Mucosa of rectum (tissue), 2 donors: ENCODE measurements at regions not wholly inside any gene's neighbourhood (a gene's known extent, or its start where the extent isn't known, plus 50 kb on each side); places are given as distances from the start of the nearest gene placed in this dataset.

Source experiments
- H3K27ac ChIP-seq, 2 donors: one replicate each; pipeline ENCODE4 v1.7.0; 2013; ENCODE audit warnings: inconsistent platforms in 2 of 2, low read depth in 2 of 2, low read length in 2 of 2
- H3K27me3 ChIP-seq, 2 donors: one replicate each; pipeline ENCODE4 v1.7.0; 2013; ENCODE audit warnings: low read length in 2 of 2; ENCODE audit not compliant: control insufficient read depth in 2 of 2, insufficient read depth in 2 of 2
- H3K36me3 ChIP-seq, 2 donors: one replicate each; pipeline ENCODE4 v1.7.0; 2013; ENCODE audit warnings: low read length in 2 of 2; ENCODE audit not compliant: control insufficient read depth in 2 of 2, insufficient read depth in 2 of 2
- H3K4me1 ChIP-seq, 2 donors: one replicate each; pipeline ENCODE4 v1.7.0; 2013; ENCODE audit warnings: low read length in 2 of 2, mild to moderate bottlenecking in 1 of 2; ENCODE audit not compliant: control insufficient read depth in 2 of 2, insufficient read depth in 2 of 2
- H3K4me3 ChIP-seq, 2 donors: one replicate each; pipeline ENCODE4 v1.7.0; 2013; ENCODE audit warnings: low read length in 2 of 2
- H3K9ac ChIP-seq, 2 donors: one replicate each; pipeline ENCODE4 v1.7.0; 2013; ENCODE audit warnings: low read length in 2 of 2, low read depth in 1 of 2, mild to moderate bottlenecking in 1 of 2
- H3K9me3 ChIP-seq, 2 donors: one replicate each; pipeline ENCODE4 v1.7.0; 2013; ENCODE audit warnings: low read length in 2 of 2; ENCODE audit not compliant: control insufficient read depth in 2 of 2
- donor health status: healthy.
- donor health status: Normal muscosa, but diverticular disease.

- no peaks in the 10 kb centered on the region for H3K36me3 ChIP-seq
- H3K27me3 ChIP-seq: no peaks in the 10 kb centered on the region
- H3K4me3 ChIP-seq: peak overlapping the region; percentile 60 to 67
- peaks cover 22 to 28% of the 10 kb centered on the region in 2 donors for H3K4me1 ChIP-seq
- H3K9me3 ChIP-seq: no peaks in the 10 kb centered on the region
- peak overlapping the region; percentile 91 to 94 for H3K27ac ChIP-seq
- H3K9ac ChIP-seq: peak overlapping the region; percentile 43 to 80
Observed at GRCh38 chr2:64859312-64860212, 129.6 kb upstream of the SLC1A4 start.

DNA sequence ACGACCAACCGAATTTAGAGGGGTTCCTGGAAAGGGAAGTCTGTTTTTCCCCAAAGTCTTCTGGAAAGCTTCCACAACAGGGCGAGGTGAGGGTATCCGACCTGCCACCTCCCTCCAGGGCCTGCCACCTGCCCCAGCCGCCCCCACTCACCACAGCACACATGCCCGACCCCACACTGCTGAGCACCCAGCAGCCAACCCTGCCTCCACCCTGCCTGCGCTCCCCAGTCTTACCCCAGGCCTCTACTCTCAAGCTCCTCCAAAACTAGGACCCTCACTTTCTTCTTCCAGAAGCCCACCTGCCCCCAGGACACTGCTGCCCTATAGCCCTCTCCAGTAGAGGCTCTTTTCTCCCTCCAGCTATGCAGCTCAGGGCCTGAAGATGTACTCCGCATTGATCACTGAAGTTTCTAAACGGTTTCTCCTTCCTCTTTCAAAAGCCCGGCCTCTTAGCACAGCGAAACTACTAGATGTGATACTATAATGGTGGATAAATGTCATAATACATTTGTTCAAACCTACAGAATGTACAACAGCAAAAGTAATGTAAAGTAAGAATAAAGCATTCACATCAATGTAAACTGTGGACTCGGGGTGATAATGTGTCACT is 128.8 kb upstream of the SLC1A4 start:
- H3K4me3 ChIP-seq: peak overlapping the region; percentile 60 to 67

DNA sequence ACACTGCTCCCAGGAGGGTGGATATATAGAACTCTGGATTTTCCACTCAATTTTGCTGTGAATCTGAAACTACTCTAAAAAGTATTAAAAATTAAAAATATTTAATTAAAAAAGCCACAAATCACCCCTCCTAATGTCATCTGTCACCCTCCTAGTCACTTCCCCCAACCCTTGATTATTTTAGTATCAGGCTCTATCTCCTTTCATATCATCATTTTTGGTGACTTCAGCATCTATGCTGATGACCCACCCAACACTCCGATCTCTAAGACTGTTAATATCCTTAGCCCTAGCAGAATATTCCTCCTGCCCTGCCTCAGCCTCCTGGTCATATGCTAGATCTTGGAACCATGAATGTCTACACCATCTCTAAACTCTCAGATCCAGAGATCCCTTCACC is 128.3 kb upstream of the SLC1A4 start:
- Histone ChIP-seq H3K9me3 (no peaks in the 10 kb centered on the region), H3K27me3 (no peaks in the 10 kb centered on the region), H3K36me3 (no peaks in the 10 kb centered on the region), H3K4me1 (peaks cover 24 to 35% of the 10 kb centered on the region in 2 donors), H3K27ac (peak overlapping the region in 1 of 2 donors; percentile 94), H3K4me3 (no peak overlapping the region), H3K9ac (no peak overlapping the region)

More for the DNA sequence above, 128.8 kb upstream of the SLC1A4 start:
- Histone ChIP-seq H3K9me3 (no peaks in the 10 kb centered on the region), H3K9ac (peak overlapping the region; percentile 43 to 80), H3K36me3 (no peaks in the 10 kb centered on the region), H3K4me1 (peaks cover 22 to 31% of the 10 kb centered on the region in 2 donors), H3K27me3 (no peaks in the 10 kb centered on the region), H3K27ac (peak overlapping the region; percentile 91 to 94)

DNA sequence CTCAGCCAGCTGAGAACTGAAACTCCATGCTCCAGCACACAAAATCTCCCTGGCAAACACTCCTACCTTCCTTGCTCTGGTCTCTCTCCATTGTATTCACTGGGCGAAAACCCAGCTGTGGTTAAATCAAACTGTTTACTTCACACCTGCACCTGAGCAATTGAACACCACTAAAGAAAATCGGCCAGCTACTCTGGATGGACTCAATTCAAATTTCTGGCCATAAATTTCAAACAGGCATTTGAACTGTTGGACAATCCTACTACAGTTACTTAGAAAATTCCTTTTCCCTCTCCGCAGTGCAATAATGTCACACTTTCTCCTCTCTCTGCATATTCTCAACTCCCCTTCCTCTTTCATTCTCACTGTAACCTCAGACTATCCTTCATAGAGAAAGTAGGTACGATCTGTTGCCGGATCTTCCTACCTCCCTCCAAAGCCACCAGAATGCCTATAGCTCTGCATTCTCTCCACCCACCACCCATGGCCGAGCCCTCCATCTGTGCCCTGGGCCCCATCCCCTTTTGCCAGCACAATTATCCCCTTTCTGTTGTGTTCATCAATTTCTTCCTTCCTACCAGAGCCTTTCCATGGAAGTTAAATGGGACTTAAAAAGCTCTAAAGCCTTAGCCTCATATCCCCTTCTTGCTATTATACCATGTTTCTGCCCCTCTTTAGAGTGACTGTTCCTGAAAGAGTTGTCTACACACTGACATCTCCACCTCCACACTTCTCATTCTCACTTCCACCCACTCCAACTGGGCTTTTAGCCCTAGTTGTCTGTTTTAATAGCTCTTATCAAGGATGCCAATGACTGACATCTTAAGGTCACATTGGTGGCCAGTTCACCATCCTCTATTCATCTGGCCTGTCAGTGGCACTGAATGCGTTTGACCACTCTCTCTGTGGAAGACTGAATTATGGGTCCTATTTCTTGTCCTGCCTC is 127.5 kb upstream of the SLC1A4 start:
- H3K27ac ChIP-seq: peak overlapping the region in 1 of 2 donors; percentile 7
- H3K36me3 ChIP-seq: no peaks in the 10 kb centered on the region
- no peak overlapping the region for H3K9ac ChIP-seq
- H3K9me3 ChIP-seq: no peaks in the 10 kb centered on the region
- no peak overlapping the region for H3K4me3 ChIP-seq
- peaks cover 24 to 39% of the 10 kb centered on the region in 2 donors for H3K4me1 ChIP-seq
- no peaks in the 10 kb centered on the region for H3K27me3 ChIP-seq

DNA sequence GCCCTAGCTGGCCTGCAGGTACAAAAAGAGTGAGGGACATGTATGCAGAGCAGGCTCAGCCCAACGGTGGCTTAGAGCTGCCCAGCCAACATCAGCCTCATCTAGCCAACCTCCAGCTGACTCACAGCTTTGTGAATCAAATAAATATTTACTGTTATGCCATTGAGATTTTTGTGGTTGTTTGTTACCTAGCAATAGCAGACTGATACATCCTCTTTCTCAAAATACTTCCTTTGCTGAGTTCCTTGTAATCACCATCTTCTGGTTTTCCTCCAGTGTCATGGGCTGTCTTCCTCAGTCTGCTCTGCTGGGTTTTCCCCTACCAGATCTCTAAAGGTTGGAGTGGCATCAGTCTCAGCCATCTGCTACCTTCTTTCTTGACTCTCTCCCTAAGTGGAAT is 126.6 kb upstream of the SLC1A4 start:
- H3K9me3 ChIP-seq: no peaks in the 10 kb centered on the region
- no peaks in the 10 kb centered on the region for H3K27me3 ChIP-seq
- no peak overlapping the region for H3K4me3 ChIP-seq
- no peak overlapping the region for H3K27ac ChIP-seq
- no peaks in the 10 kb centered on the region for H3K36me3 ChIP-seq
- no peak overlapping the region for H3K9ac ChIP-seq
- peaks cover 24 to 38% of the 10 kb centered on the region in 2 donors for H3K4me1 ChIP-seq

GRCh38 chr2:64863097-64863820 is 125.9 kb upstream of the SLC1A4 start:
- no peak overlapping the region for H3K27ac ChIP-seq
- H3K9me3 ChIP-seq: no peaks in the 10 kb centered on the region
- no peaks in the 10 kb centered on the region for H3K36me3 ChIP-seq
- no peaks in the 10 kb centered on the region for H3K27me3 ChIP-seq
- no peak overlapping the region for H3K4me3 ChIP-seq
- peaks cover 20 to 32% of the 10 kb centered on the region in 2 donors for H3K4me1 ChIP-seq
- H3K9ac ChIP-seq: no peak overlapping the region

DNA sequence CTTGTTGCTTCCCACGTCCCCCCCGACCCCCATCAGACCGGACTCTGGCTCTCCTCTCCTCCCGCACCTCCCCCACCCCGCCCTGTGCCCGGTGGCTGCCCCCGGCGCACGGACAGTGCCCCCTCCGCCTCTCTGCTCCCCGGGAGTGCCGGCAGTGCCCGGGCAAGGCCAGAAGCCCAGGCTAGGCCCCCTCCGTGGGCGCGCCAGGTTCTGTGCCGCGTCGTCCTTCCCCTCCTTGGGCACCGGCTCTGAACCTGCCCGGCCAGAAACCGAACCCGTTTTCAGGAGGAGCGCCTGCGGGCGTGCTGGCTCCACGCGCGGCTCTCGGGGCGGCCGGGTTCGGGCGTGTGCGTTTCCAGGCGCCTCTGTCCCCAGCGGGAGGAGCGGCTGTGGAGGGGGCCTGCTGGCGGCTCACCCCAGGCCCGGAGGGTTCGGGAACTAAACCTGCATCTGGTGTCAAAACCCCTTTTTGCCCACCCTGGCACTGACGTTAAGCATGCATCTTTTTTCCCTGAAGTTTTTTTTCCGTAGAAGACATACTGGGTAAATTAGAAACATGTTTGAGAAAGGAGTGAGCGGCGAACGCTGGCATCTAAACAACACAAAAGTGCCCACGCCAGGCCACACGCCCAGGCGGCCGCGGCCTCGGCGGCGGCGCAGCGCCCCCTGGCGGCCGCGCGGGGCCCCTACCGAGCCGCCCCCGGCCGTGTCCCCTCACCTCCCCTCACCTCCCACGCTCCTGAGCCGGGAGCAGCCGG is 123.9 kb upstream of the SLC1A4 start:
- peak overlapping the region; percentile 73 to 79 for H3K4me3 ChIP-seq
- H3K9me3 ChIP-seq: no peaks in the 10 kb centered on the region
- peaks cover 4 to 15% of the 10 kb centered on the region in 2 donors for H3K4me1 ChIP-seq
- H3K27ac ChIP-seq: peak overlapping the region; percentile 77 to 83
- no peaks in the 10 kb centered on the region for H3K27me3 ChIP-seq
- peak overlapping the region; percentile 76 to 81 for H3K9ac ChIP-seq
- H3K36me3 ChIP-seq: no peaks in the 10 kb centered on the region

DNA sequence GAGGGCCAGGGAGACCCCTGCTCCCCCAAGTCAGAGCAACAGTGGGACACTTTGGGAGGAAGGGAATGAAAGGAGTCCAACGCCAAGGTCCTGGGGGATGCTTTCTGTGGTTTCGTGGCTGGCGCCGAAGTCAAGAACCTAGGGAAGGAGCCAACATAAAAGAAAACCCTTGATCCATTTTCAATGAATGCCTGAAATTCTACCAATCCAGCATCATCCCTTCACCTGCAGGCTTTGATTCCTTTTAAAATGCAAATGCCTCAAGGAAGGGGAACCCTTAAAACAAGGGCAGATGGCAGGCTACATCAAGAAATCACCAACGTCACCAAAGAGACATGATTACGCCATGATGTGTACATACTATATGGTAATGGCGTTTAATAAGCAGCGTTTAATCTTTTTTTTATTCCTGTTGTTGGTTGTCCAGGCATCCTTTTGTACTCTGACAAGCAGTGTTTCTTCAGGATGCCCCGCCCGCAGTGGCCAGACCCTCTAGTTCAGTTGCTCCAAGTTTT is 123.3 kb upstream of the SLC1A4 start:
- Histone ChIP-seq H3K9ac (no peak overlapping the region), H3K4me3 (peak overlapping the region; percentile 73 to 79), H3K27ac (no peak overlapping the region), H3K9me3 (no peaks in the 10 kb centered on the region), H3K4me1 (peaks cover 2 to 12% of the 10 kb centered on the region in 2 donors), H3K27me3 (no peaks in the 10 kb centered on the region), H3K36me3 (no peaks in the 10 kb centered on the region)

- H3K27me3 ChIP-seq: no peaks in the 10 kb centered on the region
- no peaks in the 10 kb centered on the region for H3K9me3 ChIP-seq
- H3K4me1 ChIP-seq: peaks cover 2 to 12% of the 10 kb centered on the region in 2 donors
- H3K36me3 ChIP-seq: no peaks in the 10 kb centered on the region
- H3K4me3 ChIP-seq: no peak overlapping the region
- no peak overlapping the region for H3K9ac ChIP-seq
- no peak overlapping the region for H3K27ac ChIP-seq
Observed at GRCh38 chr2:64866797-64867196, 122.4 kb upstream of the SLC1A4 start.
